Body of pancreas (tissue), 4 donors: ENCODE measurements at regions not wholly inside any gene's neighbourhood (a gene's known extent, or its start where the extent isn't known, plus 50 kb on each side); places are given as distances from the start of the nearest gene placed in this dataset.

ENCODE experiments used
- POLR2A ChIP-seq, 3 donors: fragments of 450-650 bp; IDR thresholded peaks; one replicate each; pipeline ENCODE4 v1.6.1; 2016; ENCODE audit warnings: antibody characterized with exemption in 3 of 3, mild to moderate bottlenecking in 2 of 3
- TF ChIP-seq, protein P1 (sequence below), 7 experiments: fragments of 450-650 bp in 4 of 7; fragments of 200-600 bp in 3 of 7; sonication (generic) in 3 of 7; IDR thresholded peaks; one replicate each; pipeline ENCODE4 v1.5.1; 2016 to 2019; ENCODE audit warnings: antibody characterized with exemption in 7 of 7

DNA sequence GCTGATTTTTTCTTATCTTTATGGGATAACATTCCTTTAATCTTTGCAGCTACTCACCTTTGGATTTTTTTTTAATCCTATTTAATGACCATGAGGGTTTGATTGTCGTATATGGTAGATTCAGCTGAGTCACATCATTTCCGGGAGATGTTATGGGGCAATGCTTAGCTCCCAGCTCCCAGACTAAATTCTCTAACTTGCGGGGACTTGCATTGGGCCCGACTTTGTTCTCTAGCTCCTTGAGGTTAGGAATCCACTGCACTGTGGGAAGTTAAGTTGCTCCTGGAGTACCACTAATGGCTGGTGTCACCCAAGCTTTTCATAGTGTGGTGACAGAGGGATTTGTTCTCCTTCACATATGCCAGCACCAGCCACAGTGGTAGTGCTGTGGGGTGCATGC lies 287.4 kb downstream of the TECRL start:
- TF ChIP-seq, protein P1, sequence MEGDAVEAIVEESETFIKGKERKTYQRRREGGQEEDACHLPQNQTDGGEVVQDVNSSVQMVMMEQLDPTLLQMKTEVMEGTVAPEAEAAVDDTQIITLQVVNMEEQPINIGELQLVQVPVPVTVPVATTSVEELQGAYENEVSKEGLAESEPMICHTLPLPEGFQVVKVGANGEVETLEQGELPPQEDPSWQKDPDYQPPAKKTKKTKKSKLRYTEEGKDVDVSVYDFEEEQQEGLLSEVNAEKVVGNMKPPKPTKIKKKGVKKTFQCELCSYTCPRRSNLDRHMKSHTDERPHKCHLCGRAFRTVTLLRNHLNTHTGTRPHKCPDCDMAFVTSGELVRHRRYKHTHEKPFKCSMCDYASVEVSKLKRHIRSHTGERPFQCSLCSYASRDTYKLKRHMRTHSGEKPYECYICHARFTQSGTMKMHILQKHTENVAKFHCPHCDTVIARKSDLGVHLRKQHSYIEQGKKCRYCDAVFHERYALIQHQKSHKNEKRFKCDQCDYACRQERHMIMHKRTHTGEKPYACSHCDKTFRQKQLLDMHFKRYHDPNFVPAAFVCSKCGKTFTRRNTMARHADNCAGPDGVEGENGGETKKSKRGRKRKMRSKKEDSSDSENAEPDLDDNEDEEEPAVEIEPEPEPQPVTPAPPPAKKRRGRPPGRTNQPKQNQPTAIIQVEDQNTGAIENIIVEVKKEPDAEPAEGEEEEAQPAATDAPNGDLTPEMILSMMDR (IDR thresholded peaks at IDR 0.05): no peak
- no peak for TF ChIP-seq POLR2A (IDR thresholded peaks at IDR 0.05)
